ENCODE measurements at regions not wholly inside any gene's neighbourhood (a gene's known extent, or its start where the extent isn't known, plus 50 kb on each side); places are given as distances from the start of the nearest gene placed in this dataset.

DNA sequence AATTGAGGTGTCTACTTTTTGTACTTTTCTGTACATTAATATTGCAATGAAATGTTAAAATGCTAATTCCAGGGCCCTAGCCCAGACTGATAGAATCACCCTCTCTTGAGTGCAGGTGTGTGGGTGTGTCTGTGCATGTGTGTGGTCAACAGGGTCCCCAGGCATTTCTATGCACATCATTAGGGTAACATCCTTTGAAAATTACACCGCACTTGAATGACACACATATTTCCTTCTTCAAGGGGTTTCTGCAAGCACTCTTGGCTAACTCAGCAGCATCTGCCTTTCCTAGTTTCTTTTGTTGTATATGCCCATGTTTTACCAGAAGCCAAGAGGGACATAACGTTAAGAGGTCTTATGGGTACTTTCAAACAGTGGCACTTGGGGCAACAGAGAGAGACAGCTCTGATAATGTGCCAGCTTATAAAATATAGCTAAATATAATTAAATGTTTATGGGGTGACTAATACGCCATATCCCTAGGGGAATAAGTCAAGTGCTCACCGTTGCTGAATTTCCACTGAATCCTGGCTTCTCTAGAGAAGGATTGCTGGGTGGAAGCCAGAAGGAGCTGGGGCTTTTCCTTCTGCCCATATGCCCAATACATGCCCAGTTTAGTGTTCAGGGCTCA lies 54.5 kb upstream of the LRIG1 start:
- TF ChIP-seq, protein P1, sequence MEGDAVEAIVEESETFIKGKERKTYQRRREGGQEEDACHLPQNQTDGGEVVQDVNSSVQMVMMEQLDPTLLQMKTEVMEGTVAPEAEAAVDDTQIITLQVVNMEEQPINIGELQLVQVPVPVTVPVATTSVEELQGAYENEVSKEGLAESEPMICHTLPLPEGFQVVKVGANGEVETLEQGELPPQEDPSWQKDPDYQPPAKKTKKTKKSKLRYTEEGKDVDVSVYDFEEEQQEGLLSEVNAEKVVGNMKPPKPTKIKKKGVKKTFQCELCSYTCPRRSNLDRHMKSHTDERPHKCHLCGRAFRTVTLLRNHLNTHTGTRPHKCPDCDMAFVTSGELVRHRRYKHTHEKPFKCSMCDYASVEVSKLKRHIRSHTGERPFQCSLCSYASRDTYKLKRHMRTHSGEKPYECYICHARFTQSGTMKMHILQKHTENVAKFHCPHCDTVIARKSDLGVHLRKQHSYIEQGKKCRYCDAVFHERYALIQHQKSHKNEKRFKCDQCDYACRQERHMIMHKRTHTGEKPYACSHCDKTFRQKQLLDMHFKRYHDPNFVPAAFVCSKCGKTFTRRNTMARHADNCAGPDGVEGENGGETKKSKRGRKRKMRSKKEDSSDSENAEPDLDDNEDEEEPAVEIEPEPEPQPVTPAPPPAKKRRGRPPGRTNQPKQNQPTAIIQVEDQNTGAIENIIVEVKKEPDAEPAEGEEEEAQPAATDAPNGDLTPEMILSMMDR (IDR thresholded peaks at IDR 0.05): no peak
- TF ChIP-seq EZH2phosphoT487 (IDR thresholded peaks at IDR 0.05): no peak

Measured in neural progenitor cell (in vitro differentiated cells).